Stomach (tissue), 8 donors: ENCODE measurements at regions not wholly inside any gene's neighbourhood (a gene's known extent, or its start where the extent isn't known, plus 50 kb on each side); places are given as distances from the start of the nearest gene placed in this dataset.

Experiments
- DNase-seq, 2 donors: peaks; one replicate each; pipeline versions ENCODE4 v3.0.0 to v3.0.0-alpha.2; 2013 to 2019
- H3K27ac ChIP-seq, 5 donors: fragments of 200-600 bp in 4 of 5; sonication (generic) in 4 of 5; one replicate each; pipeline ENCODE4 v1.5.1; 2013 to 2019; ENCODE audit warnings: mild to moderate bottlenecking in 1 of 5, moderate library complexity in 1 of 5
- H3K27me3 ChIP-seq, 3 donors: fragments of 200-600 bp; sonication (generic); one replicate each; pipeline ENCODE4 v1.5.1; 2017 to 2019; ENCODE audit warnings: mixed run types in 1 of 3
- H3K36me3 ChIP-seq, 4 donors: fragments of 200-600 bp; sonication (generic); 1 replicate in 3 of 4; 2 replicates in 1 of 4; pipeline ENCODE4 v1.5.1; 2016 to 2019
- H3K4me1 ChIP-seq, 4 donors: fragments of 200-600 bp; sonication (generic); one replicate each; pipeline ENCODE4 v1.5.1; 2016 to 2019
- H3K4me3 ChIP-seq, 4 donors: fragments of 200-600 bp; sonication (generic) in 3 of 4; one replicate each; pipeline ENCODE4 v1.5.1; 2016 to 2019; ENCODE audit warnings: mild to moderate bottlenecking in 1 of 4
- H3K9me3 ChIP-seq, 4 donors: fragments of 200-600 bp; sonication (generic); one replicate each; pipeline ENCODE4 v1.5.1; 2016 to 2019
- CTCF ChIP-seq, 7 experiments: fragments of 450-650 bp in 4 of 7; fragments of 200-600 bp in 3 of 7; sonication (generic) in 3 of 7; IDR thresholded peaks; one replicate each; pipeline ENCODE4 v1.5.1; 2016 to 2019; ENCODE audit warnings: antibody characterized with exemption in 7 of 7, control low read depth in 2 of 7, mild to moderate bottlenecking in 1 of 7
- EP300 ChIP-seq: sonication (generic); formaldehyde crosslinking; IDR thresholded peaks from one replicate; pipeline ENCODE4 v1.6.1; 2017; ENCODE audit warnings: antibody characterized with exemption
- POLR2A ChIP-seq, 4 donors: fragments of 450-650 bp; IDR thresholded peaks; one replicate each; pipeline ENCODE4 v1.6.1; 2016; ENCODE audit warnings: antibody characterized with exemption in 4 of 4, control low read depth in 2 of 4, mild to moderate bottlenecking in 1 of 4, moderate library complexity in 1 of 4
- POLR2AphosphoS5 ChIP-seq, 3 donors: sonication (generic); formaldehyde crosslinking; IDR thresholded peaks; one replicate each; pipeline ENCODE4 v1.6.1; 2016; ENCODE audit warnings: antibody characterized with exemption in 3 of 3
- WGBS, 5 donors: extraction: QIAGEN DNeasy Blood & Tissue Kit in 3 of 5; methylation state at CpG; one replicate each; pipeline versions ENCODE4 v1.1.5 to v1.1.7; 2013 to 2018; 5-methylcytosine and 5-hydroxymethylcytosine counted together
- intact Hi-C: fragments of 100-400 bp; cut with DNase I; formaldehyde crosslinking; loops from one replicate; pipeline ENCODE4 v1.15.1; 2023; ENCODE audit warnings: low total_unique reads
- donor health status: healthy with polysubstance abuse.
- donor health status: Bipolar disorder and iron deficiency.
- donor health status: healthy.

DNA sequence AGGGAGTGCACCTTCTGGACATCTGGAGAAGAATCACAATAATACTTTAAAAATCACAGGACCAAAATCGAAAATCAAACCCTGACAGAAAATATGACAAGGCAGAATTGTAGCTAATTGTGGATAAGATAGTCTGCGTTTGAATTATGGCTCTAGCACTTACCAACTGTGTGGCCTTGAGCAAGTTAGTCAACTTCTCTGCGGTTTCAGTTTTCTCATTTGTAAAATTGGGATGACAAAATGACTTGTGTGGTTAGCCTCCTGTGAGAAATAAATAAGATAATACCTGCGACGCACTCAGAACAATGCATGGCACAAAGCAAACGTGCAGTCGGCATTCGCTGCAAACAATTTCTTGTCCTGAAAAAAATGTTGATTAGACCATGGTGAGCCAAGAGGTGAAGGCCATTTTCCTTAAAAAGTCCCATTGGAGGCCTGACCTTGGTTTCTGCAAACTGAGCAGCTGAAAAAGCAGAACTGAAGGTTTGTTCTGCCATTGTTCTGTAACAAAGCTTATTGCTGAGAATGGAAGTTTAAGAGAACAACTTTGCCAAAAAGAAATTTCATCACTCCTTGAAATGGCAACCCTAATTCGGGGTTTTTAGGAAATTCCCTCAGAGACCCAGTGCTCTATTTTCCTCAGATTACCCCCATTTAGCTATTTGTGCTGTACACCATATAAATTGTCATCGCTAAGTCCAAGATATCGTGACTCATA is 266.3 kb downstream of the ERMARD start:
- TF ChIP-seq CTCF (IDR thresholded peaks at IDR 0.05) (no peak), POLR2A (IDR thresholded peaks at IDR 0.05) (no peak), EP300 (no peak), POLR2AphosphoS5 (IDR thresholded peaks at IDR 0.05) (no peak)
- 64 to 78% (median 73%) methylated on average over 11 of the region's 11 CpGs for WGBS, 5 donors
- peaks cover 0 to under 1% (median 0%) of the 10 kb centered on the region in 4 donors for H3K4me1 ChIP-seq
- H3K27ac ChIP-seq, result no peak overlapping the region
- H3K36me3 ChIP-seq, result no peaks in the 10 kb centered on the region
- peaks cover 0 to 13% (median 0%) of the 10 kb centered on the region in 3 donors for H3K27me3 ChIP-seq
- intact Hi-C loops, result no loop called here
- DNase-seq, result no peak
- H3K9me3 ChIP-seq, result peaks cover 0 to 5% (median 0%) of the 10 kb centered on the region in 4 donors
- H3K4me3 ChIP-seq, result no peak overlapping the region

GRCh38 chr6:170013815-170014214 is 262.4 kb downstream of the ERMARD start:
- Histone ChIP-seq H3K27ac (no peak overlapping the region), H3K36me3 (no peaks in the 10 kb centered on the region), H3K27me3 (peaks cover 0 to 9% (median 0%) of the 10 kb centered on the region in 3 donors), H3K4me1 (peaks cover 0 to 8% (median 2%) of the 10 kb centered on the region in 4 donors), H3K9me3 (peaks cover 0 to 5% (median 0%) of the 10 kb centered on the region in 4 donors), H3K4me3 (no peak overlapping the region)
- TF ChIP-seq POLR2AphosphoS5 (IDR thresholded peaks at IDR 0.05) (no peak), EP300 (no peak), CTCF (IDR thresholded peaks at IDR 0.05) (no peak), POLR2A (IDR thresholded peaks at IDR 0.05) (no peak)
- intact Hi-C loops, result no loop called here
- DNase-seq, result no peak
- 86 to 94% (median 92%) methylated on average over 2 of the region's 2 CpGs for WGBS, 5 donors

GRCh38 chr6:170012037-170012330 is 260.6 kb downstream of the ERMARD start:
- Histone ChIP-seq H3K4me1 (peaks cover 0 to 15% (median 7%) of the 10 kb centered on the region in 4 donors), H3K27me3 (peaks cover 0 to 6% (median 0%) of the 10 kb centered on the region in 3 donors), H3K36me3 (no peaks in the 10 kb centered on the region), H3K9me3 (peaks cover 0 to 5% (median 0%) of the 10 kb centered on the region in 4 donors), H3K4me3 (no peak overlapping the region), H3K27ac (no peak overlapping the region)
- 75 to 93% (median 80%) methylated on average over 2 of the region's 2 CpGs for WGBS, 5 donors
- TF ChIP-seq CTCF (IDR thresholded peaks at IDR 0.05) (no peak), POLR2A (IDR thresholded peaks at IDR 0.05) (no peak), EP300 (no peak), POLR2AphosphoS5 (IDR thresholded peaks at IDR 0.05) (no peak)
- DNase-seq, result no peak
- intact Hi-C loops, result no loop called here

DNA sequence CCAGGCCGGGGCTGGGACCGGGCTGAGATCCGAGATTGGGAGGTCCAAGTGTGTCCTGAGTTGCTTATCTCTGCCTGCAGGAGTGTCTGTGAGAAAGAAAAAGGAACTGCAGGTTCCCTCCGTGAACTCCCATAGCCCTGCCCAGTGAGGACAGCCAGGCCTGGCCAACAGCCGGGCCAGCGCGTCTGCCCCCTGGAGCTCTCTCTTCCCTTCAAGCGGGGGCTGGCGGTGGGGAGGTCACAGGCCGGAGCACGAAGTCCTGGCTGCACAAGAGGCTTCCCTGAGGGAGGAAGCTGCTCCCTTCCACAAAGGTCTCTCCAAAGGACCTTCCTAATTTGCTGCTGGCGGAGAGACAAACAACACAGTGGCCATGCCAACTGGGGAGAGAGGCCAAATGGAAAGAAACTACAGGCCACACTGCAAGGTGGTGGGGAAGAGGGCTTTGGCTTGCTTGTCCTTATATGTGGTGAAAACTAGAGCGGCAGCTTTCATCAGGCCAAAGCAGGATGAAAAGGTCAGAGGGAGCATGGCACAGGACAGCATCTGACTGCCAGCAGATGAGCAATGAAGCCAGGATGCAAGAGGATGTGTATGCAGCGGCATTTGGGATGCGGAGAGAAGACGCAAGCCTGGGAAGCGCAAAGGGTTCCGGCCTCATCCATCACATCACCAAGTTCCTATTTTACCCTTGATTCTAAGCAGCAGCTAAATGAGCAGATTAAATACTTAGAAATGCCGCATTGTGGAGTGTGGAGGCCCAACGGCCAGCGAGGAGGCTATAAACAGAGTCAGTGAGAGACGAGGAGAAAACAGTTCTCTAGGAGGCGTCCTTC is 260.0 kb downstream of the ERMARD start:
- peaks cover 0 to 5% (median 0%) of the 10 kb centered on the region in 4 donors for H3K9me3 ChIP-seq
- H3K4me1 ChIP-seq, result peaks cover 0 to 16% (median 7%) of the 10 kb centered on the region in 4 donors
- no peak overlapping the region for H3K27ac ChIP-seq
- H3K27me3 ChIP-seq, result peaks cover 0 to 6% (median 0%) of the 10 kb centered on the region in 3 donors
- intact Hi-C loops, result no loop called here
- WGBS, 5 donors, result 70 to 77% (median 76%) methylated on average over 23 of the region's 23 CpGs
- no peak for DNase-seq
- TF ChIP-seq EP300, result no peak
- H3K4me3 ChIP-seq, result no peak overlapping the region
- H3K36me3 ChIP-seq, result no peaks in the 10 kb centered on the region
